GM20000 (cell line): ENCODE measurements at regions not wholly inside any gene's neighbourhood (a gene's known extent, or its start where the extent isn't known, plus 50 kb on each side); places are given as distances from the start of the nearest gene placed in this dataset.

Experiments used
- DNase-seq: peaks from one replicate; pipeline ENCODE4 v3.0.0; 2012; ENCODE audit warnings: low spot score
- CTCF ChIP-seq: IDR thresholded peaks from 2 replicates; pipeline ENCODE4 v1.5.1; 2012; ENCODE audit warnings: mild to moderate bottlenecking, control low read depth; ENCODE audit errors: extremely low read depth, missing control alignments

- DNase-seq = no peak
- no peak for TF ChIP-seq CTCF
These were observed 673.0 kb upstream of the FLRT2 start for GRCh38 chr14:84856751-84857534.

GRCh38 chr14:84857571-84857970 is 672.4 kb upstream of the FLRT2 start:
- DNase-seq = no peak
- no peak for TF ChIP-seq CTCF

- no peak for DNase-seq
- no peak for TF ChIP-seq CTCF
These were observed 670.8 kb upstream of the FLRT2 start for GRCh38 chr14:84859116-84859515.

- no peak for TF ChIP-seq CTCF
- DNase-seq = no peak
These were observed 665.2 kb upstream of the FLRT2 start for GRCh38 chr14:84864548-84865271.

GRCh38 chr14:84871734-84872133 is 658.2 kb upstream of the FLRT2 start:
- TF ChIP-seq CTCF = no peak
- no peak for DNase-seq

- no peak for TF ChIP-seq CTCF
- DNase-seq = no peak
These were observed 655.5 kb upstream of the FLRT2 start for GRCh38 chr14:84874436-84874835.

GRCh38 chr14:84877061-84877460 is 652.9 kb upstream of the FLRT2 start:
- no peak for DNase-seq
- TF ChIP-seq CTCF = no peak
